ENCODE measurements at regions not wholly inside any gene's neighbourhood (a gene's known extent, or its start where the extent isn't known, plus 50 kb on each side); places are given as distances from the start of the nearest gene placed in this dataset.

GRCh38 chr6:84469144-84469543, 241.7 kb upstream of the CEP162 start:
- H3K4me1 ChIP-seq (ENCODE audit: insufficient read depth) = no peaks in the 10 kb centered on the region
- H3K4me3 ChIP-seq = no peak overlapping the region
- no peak overlapping the region for H3K4me2 ChIP-seq
- no peak overlapping the region for H3K27ac ChIP-seq
- no peaks in the 10 kb centered on the region for H3K9me3 ChIP-seq (ENCODE audit: low read depth)
- no peaks in the 10 kb centered on the region for H3K79me2 ChIP-seq
- no peaks in the 10 kb centered on the region for H3K36me3 ChIP-seq (replicated peaks; ENCODE audit: insufficient read depth, low read depth)
- no peaks in the 10 kb centered on the region for H3K27me3 ChIP-seq
- H4K20me1 ChIP-seq (ENCODE audit: insufficient read depth, poor library complexity, severe bottlenecking) = no peaks in the 10 kb centered on the region
- 100% methylated on average over 1 of the region's 1 CpG for WGBS (ENCODE audit: low lambda C conversion rate, missing lambda C conversion rate)
- no peak overlapping the region for H2AFZ ChIP-seq
- DNase-seq (ENCODE audit: low spot score) = no peak
- TF ChIP-seq CTCF (IDR thresholded peaks at IDR 0.05; ENCODE audit: poor library complexity) (no peak), EZH2 (IDR thresholded peaks at IDR 0.05; ENCODE audit: borderline replicate concordance) (no peak), EZH2phosphoT487 (IDR thresholded peaks at IDR 0.05; ENCODE audit: low read depth, severe bottlenecking, unreplicated experiment) (no peak)
- H3K9me2 ChIP-seq (replicated peaks; ENCODE audit: insufficient read depth) = no peaks in the 10 kb centered on the region

- H3K9me3 ChIP-seq (ENCODE audit: low read depth) = no peaks in the 10 kb centered on the region
- no peak overlapping the region for H3K27ac ChIP-seq
- H2AFZ ChIP-seq = no peak overlapping the region
- H3K4me1 ChIP-seq (ENCODE audit: insufficient read depth) = no peaks in the 10 kb centered on the region
- no peaks in the 10 kb centered on the region for H3K79me2 ChIP-seq
- H3K27me3 ChIP-seq = no peaks in the 10 kb centered on the region
- H3K4me2 ChIP-seq = no peak overlapping the region
- H3K4me3 ChIP-seq = no peak overlapping the region
- no peaks in the 10 kb centered on the region for H3K9me2 ChIP-seq (replicated peaks; ENCODE audit: insufficient read depth)
- no peaks in the 10 kb centered on the region for H4K20me1 ChIP-seq (ENCODE audit: insufficient read depth, poor library complexity, severe bottlenecking)
- no peaks in the 10 kb centered on the region for H3K36me3 ChIP-seq (replicated peaks; ENCODE audit: insufficient read depth, low read depth)
- DNase-seq (ENCODE audit: low spot score) = no peak
- TF ChIP-seq EZH2 (IDR thresholded peaks at IDR 0.05; ENCODE audit: borderline replicate concordance) (no peak), EZH2phosphoT487 (IDR thresholded peaks at IDR 0.05; ENCODE audit: low read depth, severe bottlenecking, unreplicated experiment) (no peak), CTCF (IDR thresholded peaks at IDR 0.05; ENCODE audit: poor library complexity) (no peak)
Observed at GRCh38 chr6:84467296-84467695, 239.9 kb upstream of the CEP162 start.

GRCh38 chr6:84466511-84466910, 239.1 kb upstream of the CEP162 start:
- H3K27me3 ChIP-seq = no peaks in the 10 kb centered on the region
- H3K4me3 ChIP-seq = no peak overlapping the region
- H3K36me3 ChIP-seq (replicated peaks; ENCODE audit: insufficient read depth, low read depth) = no peaks in the 10 kb centered on the region
- H3K79me2 ChIP-seq = no peaks in the 10 kb centered on the region
- no peak overlapping the region for H3K4me2 ChIP-seq
- WGBS (ENCODE audit: low lambda C conversion rate, missing lambda C conversion rate) = 27% methylated on average over 4 of the region's 4 CpGs
- no peaks in the 10 kb centered on the region for H3K9me3 ChIP-seq (ENCODE audit: low read depth)
- H4K20me1 ChIP-seq (ENCODE audit: insufficient read depth, poor library complexity, severe bottlenecking) = no peaks in the 10 kb centered on the region
- no peak overlapping the region for H3K27ac ChIP-seq
- DNase-seq (ENCODE audit: low spot score) = peak; percentile 25
- no peaks in the 10 kb centered on the region for H3K9me2 ChIP-seq (replicated peaks; ENCODE audit: insufficient read depth)
- H3K4me1 ChIP-seq (ENCODE audit: insufficient read depth) = no peaks in the 10 kb centered on the region
- TF ChIP-seq EZH2phosphoT487 (IDR thresholded peaks at IDR 0.05; ENCODE audit: low read depth, severe bottlenecking, unreplicated experiment) = no peak
- no peak for TF ChIP-seq EZH2 (IDR thresholded peaks at IDR 0.05; ENCODE audit: borderline replicate concordance)
- no peak for TF ChIP-seq CTCF (IDR thresholded peaks at IDR 0.05; ENCODE audit: poor library complexity)
- no peak overlapping the region for H2AFZ ChIP-seq

GRCh38 chr6:84464471-84464870, 237.0 kb upstream of the CEP162 start:
- DNase-seq (ENCODE audit: low spot score) = no peak
- Histone ChIP-seq H3K79me2 (no peaks in the 10 kb centered on the region), H3K27me3 (no peaks in the 10 kb centered on the region), H3K4me3 (no peak overlapping the region), H3K9me2 (replicated peaks; ENCODE audit: insufficient read depth) (no peaks in the 10 kb centered on the region), H3K9me3 (ENCODE audit: low read depth) (no peaks in the 10 kb centered on the region), H2AFZ (no peak overlapping the region), H3K4me2 (no peak overlapping the region), H3K27ac (no peak overlapping the region), H3K4me1 (ENCODE audit: insufficient read depth) (no peaks in the 10 kb centered on the region), H3K36me3 (replicated peaks; ENCODE audit: insufficient read depth, low read depth) (no peaks in the 10 kb centered on the region), H4K20me1 (ENCODE audit: insufficient read depth, poor library complexity, severe bottlenecking) (no peaks in the 10 kb centered on the region)
- TF ChIP-seq EZH2 (IDR thresholded peaks at IDR 0.05; ENCODE audit: borderline replicate concordance) (no peak), CTCF (IDR thresholded peaks at IDR 0.05; ENCODE audit: poor library complexity) (no peak), EZH2phosphoT487 (IDR thresholded peaks at IDR 0.05; ENCODE audit: low read depth, severe bottlenecking, unreplicated experiment) (no peak)
- 77% methylated on average over 2 of the region's 2 CpGs for WGBS (ENCODE audit: low lambda C conversion rate, missing lambda C conversion rate)

All from hepatocyte (in vitro differentiated cells).